Ishikawa (cell line): ENCODE measurements at regions not wholly inside any gene's neighbourhood (a gene's known extent, or its start where the extent isn't known, plus 50 kb on each side); places are given as distances from the start of the nearest gene placed in this dataset.

Source experiments
- CEBPB ChIP-seq: IDR thresholded peaks from 2 replicates; pipeline ENCODE4 v1.6.1; 2012
- CREB1 ChIP-seq: IDR thresholded peaks from 2 replicates; pipeline ENCODE4 v1.6.1; 2012; ENCODE audit warnings: low read depth
- EP300 ChIP-seq: IDR thresholded peaks from 2 replicates; pipeline ENCODE4 v1.6.1; 2012; ENCODE audit warnings: borderline replicate concordance
- FOXM1 ChIP-seq: IDR thresholded peaks from 2 replicates; pipeline ENCODE4 v1.6.1; 2012; ENCODE audit warnings: low read depth, borderline replicate concordance
- NFIC ChIP-seq: IDR thresholded peaks from 2 replicates; pipeline ENCODE4 v1.6.1; 2012
- RAD21 ChIP-seq: IDR thresholded peaks from 2 replicates; pipeline ENCODE4 v1.6.1; 2012; ENCODE audit warnings: low read depth
- REST ChIP-seq: IDR thresholded peaks from 2 replicates; pipeline ENCODE4 v1.6.1; 2012; ENCODE audit warnings: low read depth, mild to moderate bottlenecking
- YY1 ChIP-seq: IDR thresholded peaks from 2 replicates; pipeline ENCODE4 v1.6.1; 2012; ENCODE audit warnings: low read depth

- TF ChIP-seq REST, result no peak
- no peak for TF ChIP-seq CEBPB
- TF ChIP-seq YY1, result no peak
- TF ChIP-seq RAD21, result no peak
- no peak for TF ChIP-seq CREB1
- no peak for TF ChIP-seq EP300
- no peak for TF ChIP-seq NFIC
- no peak for TF ChIP-seq FOXM1
Measured at GRCh38 chr22:27089264-27089663, 431.9 kb downstream of the MIAT start.
